Peyer's patch (tissue), 4 donors: ENCODE measurements at regions not wholly inside any gene's neighbourhood (a gene's known extent, or its start where the extent isn't known, plus 50 kb on each side); places are given as distances from the start of the nearest gene placed in this dataset.

Experiments used
- CTCF ChIP-seq, 6 experiments: fragments of 450-650 bp in 4 of 6; fragments of 200-600 bp in 2 of 6; sonication (generic) in 1 of 6; IDR thresholded peaks; one replicate each; pipeline ENCODE4 v1.5.1; 2017 to 2019; ENCODE audit warnings: antibody characterized with exemption in 6 of 6, mild to moderate bottlenecking in 3 of 6, moderate library complexity in 1 of 6
- POLR2A ChIP-seq, 2 donors: fragments of 450-650 bp; IDR thresholded peaks; one replicate each; pipeline ENCODE4 v1.5.1; 2017; ENCODE audit warnings: antibody characterized with exemption in 2 of 2, mild to moderate bottlenecking in 2 of 2, moderate library complexity in 2 of 2

- TF ChIP-seq CTCF (IDR thresholded peaks at IDR 0.05) (no peak), POLR2A (IDR thresholded peaks at IDR 0.05) (no peak)
These were observed 449.6 kb upstream of the CHD1 start for GRCh38 chr5:99378443-99378842.
